ENCODE measurements at regions not wholly inside any gene's neighbourhood (a gene's known extent, or its start where the extent isn't known, plus 50 kb on each side); places are given as distances from the start of the nearest gene placed in this dataset.

GRCh38 chr4:163249042-163249441 lies 82.4 kb upstream of the NAF1 start:
- Histone ChIP-seq H3K36me3 (ENCODE audit: control insufficient read depth in 1 of 2, insufficient read depth in 2 of 2, low read length in 2 of 2) (no peaks in the 10 kb centered on the region), H3K4me2 (ENCODE audit: low read length) (no peak overlapping the region), H2AFZ (ENCODE audit: low read depth, low read length, poor library complexity, severe bottlenecking) (no peak overlapping the region), H3K9me2 (ENCODE audit: insufficient read depth) (no peaks in the 10 kb centered on the region), H3K27me3 (ENCODE audit: insufficient read depth, low read length) (no peaks in the 10 kb centered on the region), H4K20me1 (ENCODE audit: insufficient read depth) (no peaks in the 10 kb centered on the region), H3K9me3 (ENCODE audit: control insufficient read depth in 1 of 2, insufficient read depth in 1 of 2, low read depth in 1 of 2, low read length in 2 of 2) (no peaks in the 10 kb centered on the region), H3K9ac (ENCODE audit: low read length) (no peak overlapping the region), H3K27ac (ENCODE audit: low read depth, low read length) (no peak overlapping the region), H3K79me2 (ENCODE audit: insufficient read depth, low read length) (no peaks in the 10 kb centered on the region), H3K4me1 (ENCODE audit: control insufficient read depth in 1 of 2, insufficient read depth in 2 of 2, low read length in 2 of 2) (no peaks in the 10 kb centered on the region), H3K4me3 (replicated peaks in 1 of 2; ENCODE audit: low read depth in 1 of 2, low read length in 2 of 2) (no peak overlapping the region)
- intact Hi-C loops (cut with micrococcal nuclease): no loop called here
- TF ChIP-seq JUND (IDR thresholded peaks at IDR 0.05) (no peak), ELF1 (IDR thresholded peaks at IDR 0.05; ENCODE audit: borderline replicate concordance, low read depth) (no peak), ZFX (IDR thresholded peaks at IDR 0.05) (no peak), CBX3 (IDR thresholded peaks at IDR 0.05; ENCODE audit: low read depth) (no peak), EZH2phosphoT487 (IDR thresholded peaks at IDR 0.05; ENCODE audit: borderline replicate concordance) (no peak), CTCF (IDR thresholded peaks at IDR 0.05 in 2 of 3, conservative IDR thresholded peaks at IDR 0.05 in 1 of 3; ENCODE audit: borderline replicate concordance in 1 of 3, insufficient read depth in 1 of 3, low read depth in 2 of 3, low read length in 2 of 3) (no peak), FOSL1 (IDR thresholded peaks at IDR 0.05; ENCODE audit: low read depth) (no peak), POLR2AphosphoS5 (IDR thresholded peaks at IDR 0.05; ENCODE audit: low read depth, low read length) (no peak), SP1 (IDR thresholded peaks at IDR 0.05; ENCODE audit: low read depth) (no peak), YY1 (IDR thresholded peaks at IDR 0.05; ENCODE audit: extremely low read depth, insufficient replicate concordance, low read depth, low read length) (no peak), REST (IDR thresholded peaks at IDR 0.05; ENCODE audit: low read depth) (no peak), SRF (IDR thresholded peaks at IDR 0.05; ENCODE audit: low read depth) (no peak), EGR1 (IDR thresholded peaks at IDR 0.05; ENCODE audit: low read depth) (no peak), TCF7L2 (IDR thresholded peaks at IDR 0.05; ENCODE audit: borderline replicate concordance, extremely low read depth, insufficient read depth, insufficient read length) (no peak), EZH2 (IDR thresholded peaks at IDR 0.05) (no peak), ZNF274 (IDR thresholded peaks at IDR 0.05; ENCODE audit: low read depth, low read length) (no peak)
- TF ChIP-seq, protein P1, sequence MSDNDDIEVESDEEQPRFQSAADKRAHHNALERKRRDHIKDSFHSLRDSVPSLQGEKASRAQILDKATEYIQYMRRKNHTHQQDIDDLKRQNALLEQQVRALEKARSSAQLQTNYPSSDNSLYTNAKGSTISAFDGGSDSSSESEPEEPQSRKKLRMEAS (IDR thresholded peaks at IDR 0.05): no peak
- no TSS peak for BruUV-seq (replicated peaks)
- POLR2A ChIA-PET: no interaction called here
- CTCF ChIA-PET: no interaction called here
- ATAC-seq (no peak), DNase-seq (ENCODE audit: low read depth, low spot score) (no peak)
- RAD21 ChIA-PET (ENCODE audit: low non-redundant PET in 1 of 2, low total read pairs in 2 of 2, uncharacterized antibody in 2 of 2, unreplicated experiment in 2 of 2): no interaction called here

All from HCT116 (cell line).